ENCODE measurements at regions not wholly inside any gene's neighbourhood (a gene's known extent, or its start where the extent isn't known, plus 50 kb on each side); places are given as distances from the start of the nearest gene placed in this dataset.
"Not testable (repeated sequence)": the region's sequence is repeated elsewhere in the genome, so short reads cannot be mapped to it uniquely, and the experiment has no call there.

DNA sequence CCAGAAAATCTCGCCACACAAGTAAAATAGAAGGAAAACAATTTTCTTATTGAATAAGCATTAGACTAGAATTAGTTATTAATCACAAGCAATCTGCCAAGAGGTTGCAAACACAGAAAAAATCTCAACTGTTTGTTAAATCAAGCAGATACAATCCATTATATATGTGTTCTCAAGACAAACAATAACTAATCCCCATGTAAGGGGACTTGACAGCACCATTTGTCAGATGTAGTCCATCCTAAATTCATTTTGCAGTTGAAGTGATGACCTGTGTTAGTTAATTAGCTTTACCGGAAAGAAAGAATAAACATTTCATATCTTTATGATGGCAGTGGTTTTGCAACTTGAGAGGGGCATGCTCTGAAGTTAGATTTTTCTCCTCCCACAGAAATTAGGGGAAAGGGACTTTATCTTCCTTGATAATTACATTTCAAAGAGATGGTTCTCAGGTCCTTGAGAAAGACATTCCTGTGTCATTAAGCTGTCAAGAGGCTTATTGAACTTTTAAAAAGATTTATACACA, 1588.0 kb downstream of the GRIK2 start:
- no peak for DNase-seq

DNA sequence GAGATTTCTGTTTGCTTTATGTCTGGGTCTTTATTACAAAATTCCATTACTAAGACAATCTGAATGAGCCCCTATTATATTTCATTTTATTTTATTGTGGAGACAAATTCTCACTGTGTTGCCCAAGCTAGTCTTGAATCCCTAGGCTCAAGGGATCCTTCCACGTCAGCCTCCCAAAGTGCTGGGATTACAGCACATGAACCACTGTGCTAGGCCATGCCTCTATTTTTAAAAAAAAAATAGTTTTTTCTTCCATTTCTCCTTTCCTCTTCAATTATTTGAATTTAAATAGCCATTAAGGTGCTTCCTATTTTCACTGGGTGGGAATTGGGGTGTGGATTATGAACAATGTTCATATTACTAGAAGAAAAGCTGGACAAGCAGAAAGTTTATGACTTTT, 1587.4 kb downstream of the GRIK2 start:
- no peak for DNase-seq

DNA sequence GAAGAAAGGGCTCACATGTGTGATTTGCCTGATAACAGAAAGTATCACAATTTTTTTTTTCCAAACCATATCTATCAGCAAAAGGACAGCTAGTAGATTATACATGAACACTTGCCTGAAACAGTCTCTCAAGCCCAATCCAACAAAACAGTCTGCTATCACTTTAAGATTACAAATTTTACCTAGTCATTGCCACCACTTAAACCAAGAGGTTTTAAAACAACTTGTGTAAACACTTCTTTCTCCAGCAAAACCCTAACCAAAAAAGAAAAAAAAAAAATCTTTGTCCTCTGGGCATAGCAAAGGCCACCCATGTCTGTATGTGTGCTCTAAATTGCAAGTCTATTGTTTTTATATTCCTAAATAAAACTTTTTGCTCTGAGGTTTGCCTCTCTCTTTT, 1568.4 kb downstream of the GRIK2 start:
- no peak for DNase-seq

DNA sequence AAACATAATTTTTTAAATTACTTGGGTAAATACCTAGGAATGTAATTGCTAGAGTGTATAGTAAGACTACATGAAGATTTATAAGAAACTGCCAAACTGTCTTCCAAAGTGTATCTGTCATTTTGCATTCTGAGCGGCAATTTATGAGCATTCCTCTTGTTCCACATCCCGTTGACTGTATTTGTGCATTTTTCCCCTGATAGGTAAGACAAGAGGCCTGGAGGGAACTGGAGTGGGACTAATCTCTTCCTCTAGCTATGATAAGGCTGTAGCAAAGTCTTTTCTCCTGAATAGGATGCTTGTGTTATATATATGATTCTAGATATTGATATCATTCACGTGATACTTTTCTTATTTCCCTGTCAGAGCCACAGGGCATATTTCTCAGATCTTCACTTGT, 1557.5 kb downstream of the GRIK2 start:
- DNase-seq: no peak

DNA sequence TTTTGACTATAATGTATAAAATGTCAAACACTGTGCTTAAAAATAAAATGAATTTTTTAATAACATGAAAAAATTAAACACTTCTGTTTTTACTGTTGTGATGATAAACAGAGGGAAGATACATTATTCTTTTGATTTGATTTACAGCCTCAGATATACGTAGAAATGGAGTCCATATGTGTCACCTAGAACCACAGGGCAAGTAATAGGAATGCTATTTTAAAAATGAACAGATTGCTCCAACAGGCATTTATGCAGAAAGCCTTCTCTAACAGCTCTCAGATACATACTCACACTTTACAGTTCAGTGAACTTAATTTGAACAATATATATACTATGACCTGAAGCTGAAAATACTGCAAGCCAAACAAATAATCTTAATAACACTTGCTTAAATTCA, 1551.0 kb downstream of the GRIK2 start:
- DNase-seq: no peak

DNA sequence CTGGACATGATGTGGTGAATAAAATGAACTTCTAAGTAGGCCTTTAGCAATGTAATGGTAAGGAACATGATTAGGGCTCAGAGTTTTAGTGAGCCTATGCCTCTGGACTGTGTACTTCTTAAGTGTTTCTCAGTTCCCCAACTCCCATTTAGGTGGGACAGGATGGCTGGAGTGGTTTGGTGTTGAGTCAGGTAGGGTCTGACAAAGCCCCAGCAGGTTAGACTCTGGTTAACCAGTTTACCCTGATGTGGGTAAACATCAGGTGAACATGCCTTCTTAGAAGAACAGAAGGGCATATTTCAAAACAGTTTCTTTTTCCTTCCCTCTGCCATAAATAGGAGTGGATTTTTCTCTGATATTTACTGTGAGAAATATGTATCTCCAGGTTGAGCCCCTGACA, 1548.7 kb downstream of the GRIK2 start:
- no peak for DNase-seq

DNA sequence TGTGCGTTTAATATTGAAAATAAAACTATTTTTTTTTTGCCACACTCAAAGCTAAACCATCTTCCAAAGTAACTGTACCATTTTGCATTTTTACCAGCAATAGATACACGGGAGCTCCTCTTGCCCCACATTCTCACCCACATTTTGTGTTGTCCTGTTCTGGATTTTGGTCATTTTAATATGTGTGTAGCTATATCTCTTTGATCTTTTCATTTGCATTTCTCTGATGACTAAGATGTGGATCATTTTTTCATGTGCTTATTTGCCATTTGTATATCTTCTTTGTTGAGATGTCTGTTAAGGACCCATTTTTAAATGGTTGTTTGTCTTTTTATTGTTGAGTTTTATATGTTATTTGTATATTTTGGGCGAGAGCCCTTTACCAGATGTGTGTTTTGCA, 1543.5 kb downstream of the GRIK2 start:
- DNase-seq: no peak

DNA sequence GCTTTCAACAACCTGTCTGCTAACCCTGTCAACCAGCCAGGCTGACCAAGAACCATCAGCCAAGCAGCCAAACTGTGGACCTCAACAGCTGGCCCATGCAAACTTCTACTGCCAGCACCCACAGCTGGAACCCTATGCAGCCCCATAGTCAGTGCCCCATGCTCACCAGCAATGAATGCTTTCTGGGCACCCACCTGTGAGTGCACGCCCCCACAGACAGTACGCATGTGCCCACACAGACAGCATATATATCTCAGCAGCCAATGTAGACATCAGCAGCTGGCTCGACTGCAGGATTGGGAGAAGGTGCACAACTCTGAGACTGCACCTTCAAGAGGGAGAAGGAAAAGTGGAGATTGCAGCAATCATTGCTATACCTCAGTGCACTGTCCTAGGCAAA, 1534.6 kb downstream of the GRIK2 start:
- DNase-seq: no peak

DNA sequence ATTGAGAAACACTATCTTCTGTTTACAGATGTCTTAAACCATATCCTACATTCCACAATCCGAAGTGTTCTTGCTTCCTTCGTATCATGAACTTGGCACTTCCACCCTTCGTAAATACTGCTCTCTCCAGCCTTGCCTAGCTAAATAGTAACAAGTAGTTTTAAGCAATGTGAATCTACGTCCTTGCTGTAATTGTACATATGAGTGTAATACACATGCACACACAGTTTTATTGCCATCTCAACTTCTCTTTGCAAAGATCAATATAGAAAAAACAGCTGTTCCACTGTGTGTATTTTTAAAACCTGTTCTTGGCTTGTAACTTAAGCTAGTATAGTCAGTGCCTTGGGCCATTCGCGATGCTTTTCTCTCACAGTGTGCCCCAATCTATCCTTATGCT, 1524.7 kb downstream of the GRIK2 start:
- DNase-seq: no peak

DNA sequence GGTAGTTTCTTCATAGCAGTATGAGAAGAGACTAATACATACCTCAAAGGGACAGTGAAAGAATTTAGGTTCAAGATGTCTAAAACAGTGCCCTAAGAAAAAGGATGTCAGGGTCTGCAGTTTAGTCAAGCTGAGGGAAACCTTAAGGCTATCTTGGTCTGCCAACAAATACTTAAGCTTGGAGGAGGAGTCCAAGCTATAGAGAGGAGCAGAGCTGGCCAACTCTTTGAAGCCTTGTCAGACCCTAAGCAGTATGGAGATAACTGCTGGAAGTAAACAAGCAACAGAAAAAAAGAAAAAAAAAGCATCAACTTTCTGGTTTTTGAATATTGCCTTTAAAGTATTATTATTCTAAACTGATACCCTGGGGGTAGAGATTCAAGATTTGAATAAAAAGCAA, 1518.1 kb downstream of the GRIK2 start:
- DNase-seq: no peak

DNA sequence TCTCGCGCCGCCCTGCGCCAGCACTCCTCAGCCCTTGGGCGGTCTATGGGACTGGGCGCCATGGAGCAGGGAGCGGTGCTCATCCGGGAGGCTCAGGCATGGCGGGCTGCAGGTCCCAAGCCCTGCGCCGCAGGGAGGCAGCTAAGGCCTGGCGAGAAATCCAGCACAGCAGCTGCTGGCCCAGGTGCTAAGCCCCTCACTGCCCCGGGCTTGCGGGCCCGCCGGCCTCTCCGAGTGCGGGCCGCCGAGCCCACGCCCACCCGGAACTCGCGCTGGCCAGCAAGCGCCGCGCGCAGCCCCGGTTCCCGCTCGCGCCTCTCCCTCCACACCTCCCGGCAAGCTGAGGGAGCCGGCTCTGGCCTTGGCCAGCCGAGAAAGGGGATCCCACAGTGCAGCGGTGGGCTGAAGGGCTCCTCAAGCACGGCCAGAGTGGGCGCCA, 1517.2 kb downstream of the GRIK2 start:
- DNase-seq: not testable (repeated sequence)

DNA sequence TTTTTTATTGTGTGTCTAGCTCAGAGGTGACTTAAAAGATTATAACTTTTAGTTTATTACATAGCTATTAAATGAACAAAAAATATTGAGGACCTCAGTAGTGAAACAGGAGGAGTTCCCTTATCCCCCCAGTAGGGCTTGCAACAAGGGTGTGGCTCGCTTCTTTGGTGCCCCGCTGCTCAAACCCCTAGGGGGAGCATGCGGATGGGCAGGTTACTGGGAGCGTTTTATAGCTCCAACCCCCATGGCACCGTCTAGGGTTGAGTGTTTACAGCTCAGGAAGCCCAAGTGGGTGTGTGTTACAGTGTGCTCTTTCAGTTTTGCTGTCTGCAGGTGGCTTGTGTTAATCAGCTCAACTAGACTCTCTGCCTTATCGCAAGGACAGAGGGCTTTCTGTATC, 1513.7 kb downstream of the GRIK2 start:
- DNase-seq: no peak

DNA sequence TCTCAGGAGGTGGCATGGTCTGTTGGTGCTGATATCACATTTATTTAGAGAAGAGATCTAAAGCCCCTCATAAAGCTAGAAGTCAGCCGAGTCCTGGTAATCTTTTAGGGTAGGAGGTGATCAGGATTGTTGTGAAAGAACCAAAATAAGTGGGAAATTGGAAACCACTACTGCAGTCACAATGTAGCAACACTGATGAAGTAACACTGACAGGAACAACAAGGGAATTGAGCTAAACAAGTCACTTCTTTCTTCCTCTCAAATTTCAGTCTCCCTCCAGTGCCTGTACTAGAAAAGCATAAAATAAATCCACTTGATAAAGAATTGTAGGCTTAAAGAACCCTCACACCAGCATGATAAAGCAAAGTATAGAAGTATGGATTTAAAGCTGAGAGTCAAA, 1509.0 kb downstream of the GRIK2 start:
- no peak for DNase-seq

DNA sequence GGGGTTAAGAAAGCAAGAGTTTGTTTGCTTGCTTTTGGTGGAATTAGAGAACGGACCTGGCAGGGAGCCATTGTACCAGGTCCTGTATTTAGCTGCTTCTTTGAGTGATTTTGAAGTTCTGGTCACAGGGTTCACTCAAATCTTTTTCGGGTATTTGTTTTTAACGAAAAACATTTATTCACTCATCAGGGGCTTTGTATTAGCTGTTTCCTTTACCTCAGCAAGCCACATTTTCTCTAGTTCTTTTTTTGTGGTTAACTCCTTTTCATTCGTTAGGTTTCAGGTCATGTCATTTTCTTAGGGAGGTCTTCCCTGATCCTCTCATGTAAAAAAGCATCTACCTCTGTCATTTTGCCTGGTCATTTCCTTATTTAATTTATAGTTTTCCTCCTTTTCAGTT, 1502.2 kb downstream of the GRIK2 start:
- no peak for DNase-seq

DNA sequence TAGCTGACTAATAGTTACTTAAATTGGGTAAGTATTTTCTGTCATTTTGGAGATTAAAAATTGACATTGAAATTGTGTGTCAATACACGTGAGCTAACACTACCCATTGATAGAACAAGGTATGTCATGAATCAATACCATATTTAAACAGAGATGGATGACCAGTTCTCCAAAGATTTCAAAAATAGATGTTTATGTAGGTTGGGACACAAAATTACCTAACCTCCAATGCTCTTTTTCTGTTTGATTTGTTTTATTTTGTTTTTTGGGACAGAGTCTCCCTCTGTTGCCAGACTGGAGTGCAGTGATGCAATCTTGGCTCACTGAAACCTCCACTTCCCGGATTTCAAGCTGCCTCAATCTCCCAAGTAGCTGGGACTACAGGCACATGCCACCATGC, 1491.7 kb downstream of the GRIK2 start:
- DNase-seq: no peak

DNA sequence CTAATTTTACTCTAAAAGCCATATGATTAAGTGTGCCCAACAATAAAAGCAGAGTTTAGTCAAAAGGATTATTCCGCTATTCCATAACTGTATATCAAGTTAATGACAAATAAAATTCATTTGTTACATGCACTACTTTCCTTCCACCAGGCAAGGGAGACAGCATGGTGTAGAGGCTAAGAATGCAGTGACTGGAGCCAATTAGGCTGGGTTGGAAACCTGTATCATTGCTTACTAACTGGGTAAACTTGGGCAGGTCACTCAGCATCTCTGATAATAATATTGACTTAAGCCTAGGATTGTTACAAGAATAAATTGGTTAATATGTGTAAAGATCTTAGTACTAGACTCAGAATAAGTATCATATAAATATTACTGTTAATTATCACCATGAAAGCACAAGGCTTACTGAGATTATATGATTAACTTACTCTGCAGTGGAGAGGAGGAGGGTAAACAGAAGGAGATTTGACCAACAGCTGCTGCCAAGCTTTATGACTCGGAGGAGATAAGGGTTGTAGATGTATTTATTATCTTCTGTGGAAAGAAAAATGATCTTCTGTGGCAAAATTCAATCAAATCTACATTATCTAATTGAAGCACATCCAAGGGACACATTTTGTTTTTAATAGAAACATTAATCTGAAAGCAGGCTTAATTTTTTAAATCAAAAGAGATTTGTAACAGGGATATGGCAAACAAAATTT, 1459.9 kb downstream of the GRIK2 start:
- no peak for DNase-seq

DNA sequence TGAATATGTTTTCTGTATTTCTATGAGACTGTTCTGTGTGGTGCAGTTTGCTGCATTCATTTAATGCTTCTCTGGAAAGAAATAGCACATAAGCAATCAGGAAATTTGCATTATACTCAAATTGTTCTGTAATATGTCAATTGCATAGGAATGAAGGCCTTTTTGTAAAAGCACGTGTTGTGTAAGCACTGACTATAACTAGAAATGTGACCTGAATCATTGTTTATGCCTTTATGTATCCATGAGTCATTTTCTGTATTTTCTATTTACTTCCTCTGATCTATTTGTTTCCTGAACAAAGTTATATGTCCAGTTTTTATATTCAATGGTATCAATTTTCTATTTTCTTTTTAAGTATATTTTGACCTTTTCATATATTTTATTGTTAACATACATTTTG, 1455.3 kb downstream of the GRIK2 start:
- no peak for DNase-seq

DNA sequence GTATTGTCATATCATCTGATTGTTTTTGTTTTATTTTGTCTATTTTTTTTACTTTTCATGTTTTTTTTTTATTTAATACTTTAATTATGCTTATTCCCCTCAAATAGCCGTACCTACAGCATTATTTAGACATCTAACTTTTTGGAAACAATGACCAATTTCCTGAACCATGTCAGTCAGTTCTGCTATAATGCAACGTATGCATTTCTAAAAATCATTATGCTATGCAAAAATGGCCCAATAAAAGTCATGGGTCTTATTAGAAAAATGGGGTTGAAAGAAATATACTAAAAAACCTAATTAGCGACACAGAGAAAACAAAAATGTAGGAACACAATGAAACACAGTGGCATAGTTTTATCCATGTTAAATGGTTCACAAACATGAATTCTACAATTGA, 1454.7 kb downstream of the GRIK2 start:
- no peak for DNase-seq

DNA sequence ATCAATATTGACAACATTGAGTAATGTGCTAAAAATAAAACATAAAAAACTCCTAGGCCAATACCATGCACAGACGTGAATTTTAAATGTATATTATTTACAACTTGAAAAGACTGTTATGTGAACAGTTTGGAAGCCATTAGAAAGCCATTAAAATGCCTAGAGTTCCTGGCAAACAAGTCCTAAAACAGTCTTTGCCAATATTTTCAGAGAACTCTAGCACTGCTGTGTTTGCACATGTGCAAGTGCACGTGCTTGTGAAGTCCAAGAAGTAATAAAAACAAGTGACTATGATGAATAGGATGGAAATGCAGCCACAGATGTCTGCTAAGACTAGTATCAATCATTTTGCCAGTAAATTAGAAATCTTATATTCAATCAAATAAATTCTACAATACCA, 1447.6 kb downstream of the GRIK2 start:
- DNase-seq: no peak

DNA sequence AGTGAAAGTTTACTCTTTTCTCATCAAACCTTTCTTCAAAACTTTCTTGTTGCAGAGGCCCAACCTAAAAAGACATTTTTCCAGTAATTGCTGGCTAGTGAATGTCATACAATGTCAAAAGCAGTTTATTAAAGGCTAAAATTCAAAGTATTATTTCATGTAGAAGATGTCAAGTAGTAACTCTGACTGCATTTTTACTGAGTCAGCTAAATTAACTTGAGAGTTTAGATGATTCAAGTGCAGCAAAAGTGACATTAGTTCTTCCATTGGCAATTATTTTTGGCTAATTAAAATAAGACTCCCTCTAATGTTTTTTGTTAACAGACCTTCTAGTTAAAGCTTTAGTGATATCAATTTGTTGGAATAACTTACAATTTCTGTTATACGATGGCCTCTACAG, 1438.5 kb downstream of the GRIK2 start:
- DNase-seq: no peak

DNA sequence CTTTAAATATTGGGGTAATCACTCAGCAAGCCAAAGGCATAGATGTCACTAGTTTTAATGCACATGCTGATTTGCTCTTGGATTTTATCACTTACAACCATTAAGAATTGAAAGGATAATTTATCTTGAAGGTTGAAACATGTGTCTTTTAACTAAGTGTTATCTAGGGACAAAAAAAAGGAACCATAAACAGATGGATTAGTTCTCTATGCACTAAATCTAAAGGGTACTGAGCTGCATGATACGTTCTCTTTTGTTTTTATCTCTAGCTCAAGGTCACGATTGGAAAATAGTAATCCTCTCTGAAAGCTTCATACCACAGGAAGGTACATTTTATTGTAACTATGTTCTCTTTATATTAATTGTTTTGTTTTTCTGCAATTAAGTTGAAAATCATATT, 1426.6 kb downstream of the GRIK2 start:
- no peak for DNase-seq

DNA sequence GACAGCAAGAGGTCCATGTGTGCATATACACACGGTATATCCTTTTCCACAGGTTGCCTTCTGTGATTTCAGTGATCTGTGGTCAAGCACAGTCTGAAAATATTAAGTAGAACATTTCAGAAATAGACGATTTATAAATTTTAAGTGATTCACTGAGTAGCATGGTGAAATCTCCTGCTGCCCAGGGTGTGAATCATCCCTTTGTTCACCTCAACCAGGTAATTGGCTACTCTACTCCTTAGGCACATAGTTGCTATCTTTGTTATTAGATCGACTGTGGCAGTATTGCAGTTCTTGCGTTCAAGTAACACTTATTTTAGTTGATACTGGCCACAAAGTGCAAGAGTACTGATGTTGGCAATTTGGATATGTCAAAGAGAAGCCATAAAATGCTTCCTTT, 1421.7 kb downstream of the GRIK2 start:
- no peak for DNase-seq

DNA sequence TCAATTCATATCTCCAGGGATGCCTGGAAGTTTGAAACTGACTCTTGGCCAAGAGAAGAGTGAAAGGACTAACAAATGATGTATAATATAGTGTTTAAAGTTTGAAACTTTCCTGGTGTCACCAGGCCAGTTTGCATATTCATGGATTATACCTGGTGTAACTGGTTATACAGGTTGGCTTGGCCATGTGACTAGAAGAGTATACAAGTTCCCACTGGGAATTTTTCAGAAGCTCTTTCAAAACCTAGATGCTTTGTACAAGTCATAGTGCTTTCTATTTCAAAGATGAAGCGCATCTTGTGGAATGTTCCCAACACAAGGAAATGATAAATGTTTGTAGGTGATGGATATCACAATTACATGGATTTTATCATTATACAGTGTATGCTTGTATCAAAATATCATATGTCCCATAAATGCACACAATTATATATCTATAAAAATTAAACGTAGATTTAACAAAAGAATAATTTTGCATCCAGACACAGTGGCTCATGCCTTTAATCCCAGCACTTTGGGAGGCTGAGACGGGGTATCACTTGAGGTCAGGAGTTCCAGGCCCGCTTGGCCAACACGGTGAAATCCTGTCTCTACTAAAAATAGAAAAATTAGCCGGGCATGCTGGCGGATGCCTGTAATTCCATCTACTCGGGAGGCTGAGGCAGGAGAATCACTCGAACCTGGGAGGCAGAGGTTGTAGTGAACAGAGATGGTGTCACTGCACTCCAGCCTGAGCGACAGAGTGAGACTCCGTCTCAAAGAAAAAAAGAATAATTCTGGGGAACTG, 1420.2 kb downstream of the GRIK2 start:
- DNase-seq: no peak

DNA sequence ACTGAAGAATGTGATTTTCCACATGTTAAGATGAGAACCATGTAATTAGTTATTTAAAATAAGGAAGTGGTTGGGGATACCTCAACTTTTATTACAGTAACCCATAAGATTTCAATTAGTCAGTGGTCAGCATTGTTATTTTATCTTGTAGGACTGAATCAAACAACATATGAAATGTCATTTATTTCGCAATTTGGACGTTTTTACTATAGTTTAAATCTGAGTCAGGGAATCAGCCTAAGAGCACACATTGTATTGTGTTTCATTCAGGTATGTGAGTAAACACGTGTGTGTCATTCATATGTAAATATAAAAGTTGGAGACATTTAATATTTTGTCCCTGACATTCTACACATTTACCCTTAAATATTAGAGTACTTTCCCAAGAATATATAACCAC, 1418.7 kb downstream of the GRIK2 start:
- DNase-seq: no peak

Data from right forelimb (tissue), 1 donor.